ENCODE measurements at regions not wholly inside any gene's neighbourhood (a gene's known extent, or its start where the extent isn't known, plus 50 kb on each side); places are given as distances from the start of the nearest gene placed in this dataset.

DNA sequence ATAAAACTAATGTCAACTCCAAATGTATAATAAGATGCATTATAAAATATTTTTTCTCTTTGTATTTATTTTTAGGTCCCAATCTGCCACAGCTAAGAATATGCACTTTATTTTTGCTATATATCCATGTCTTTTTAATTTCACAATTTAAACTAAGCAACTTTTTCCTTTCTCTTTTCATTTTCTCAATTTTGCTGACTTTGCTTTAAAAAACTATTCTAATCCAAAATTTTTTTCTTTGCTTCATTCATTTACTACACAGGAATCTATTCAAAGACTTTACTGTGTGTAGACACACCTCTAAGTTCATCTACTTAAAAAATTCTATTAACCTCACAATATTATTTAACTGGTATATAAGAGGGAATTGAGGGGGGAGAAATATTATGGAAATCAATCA is 201.9 kb downstream of the ADGRA3 start:
- intact Hi-C loops (cut with micrococcal nuclease; ENCODE audit: unreplicated experiment), result no loop called here
- H3K27ac ChIP-seq (ENCODE audit: low read depth, low read length, poor library complexity, severe bottlenecking), result no peak overlapping the region
- no peak overlapping the region for H3K4me3 ChIP-seq (ENCODE audit: low read depth, low read length, poor library complexity, severe bottlenecking)
- CTCF ChIA-PET, result no interaction called here
- no TSS peak for BruUV-seq (replicated peaks)
- no peaks in the 10 kb centered on the region for H3K4me1 ChIP-seq (ENCODE audit: insufficient read depth, low read length, poor library complexity, severe bottlenecking)
- H3K36me3 ChIP-seq (ENCODE audit: insufficient read depth, low read length, poor library complexity, severe bottlenecking), result no peaks in the 10 kb centered on the region
- no peak for DNase-seq (ENCODE audit: low spot score)
- TF ChIP-seq, protein P1, sequence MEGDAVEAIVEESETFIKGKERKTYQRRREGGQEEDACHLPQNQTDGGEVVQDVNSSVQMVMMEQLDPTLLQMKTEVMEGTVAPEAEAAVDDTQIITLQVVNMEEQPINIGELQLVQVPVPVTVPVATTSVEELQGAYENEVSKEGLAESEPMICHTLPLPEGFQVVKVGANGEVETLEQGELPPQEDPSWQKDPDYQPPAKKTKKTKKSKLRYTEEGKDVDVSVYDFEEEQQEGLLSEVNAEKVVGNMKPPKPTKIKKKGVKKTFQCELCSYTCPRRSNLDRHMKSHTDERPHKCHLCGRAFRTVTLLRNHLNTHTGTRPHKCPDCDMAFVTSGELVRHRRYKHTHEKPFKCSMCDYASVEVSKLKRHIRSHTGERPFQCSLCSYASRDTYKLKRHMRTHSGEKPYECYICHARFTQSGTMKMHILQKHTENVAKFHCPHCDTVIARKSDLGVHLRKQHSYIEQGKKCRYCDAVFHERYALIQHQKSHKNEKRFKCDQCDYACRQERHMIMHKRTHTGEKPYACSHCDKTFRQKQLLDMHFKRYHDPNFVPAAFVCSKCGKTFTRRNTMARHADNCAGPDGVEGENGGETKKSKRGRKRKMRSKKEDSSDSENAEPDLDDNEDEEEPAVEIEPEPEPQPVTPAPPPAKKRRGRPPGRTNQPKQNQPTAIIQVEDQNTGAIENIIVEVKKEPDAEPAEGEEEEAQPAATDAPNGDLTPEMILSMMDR (conservative IDR thresholded peaks at IDR 0.05; ENCODE audit: low read depth, low read length), result no peak
- TF ChIP-seq EZH2 (IDR thresholded peaks at IDR 0.05; ENCODE audit: borderline replicate concordance, low read depth, low read length, poor library complexity, severe bottlenecking), result no peak
- POLR2A ChIA-PET (ENCODE audit: low non-redundant PET), result no interaction called here
- no peaks in the 10 kb centered on the region for H3K27me3 ChIP-seq (replicated peaks; ENCODE audit: insufficient read depth, low read depth, low read length, poor library complexity)
- no peaks in the 10 kb centered on the region for H3K9me3 ChIP-seq (ENCODE audit: low read depth, low read length, poor library complexity, severe bottlenecking)

DNA sequence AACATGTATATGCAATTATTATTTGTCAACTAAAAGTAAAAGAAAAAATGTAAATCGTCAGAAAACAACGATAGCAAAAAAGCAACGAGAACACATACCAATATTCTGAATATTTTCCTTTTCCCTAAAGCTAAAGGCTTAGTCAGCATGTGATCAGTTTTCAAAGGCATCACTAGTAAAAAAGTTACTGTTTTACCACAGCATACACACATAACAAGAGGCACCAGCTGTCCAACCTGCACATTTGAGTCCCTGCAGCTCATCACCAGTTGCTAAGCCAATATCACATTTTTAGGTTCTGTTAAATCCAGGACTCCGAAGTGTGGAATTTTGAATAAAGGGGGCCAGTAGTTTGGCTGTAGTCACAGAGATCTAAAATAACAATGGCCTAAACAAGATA is 203.8 kb downstream of the ADGRA3 start:
- CTCF ChIA-PET, result no interaction called here

DNA sequence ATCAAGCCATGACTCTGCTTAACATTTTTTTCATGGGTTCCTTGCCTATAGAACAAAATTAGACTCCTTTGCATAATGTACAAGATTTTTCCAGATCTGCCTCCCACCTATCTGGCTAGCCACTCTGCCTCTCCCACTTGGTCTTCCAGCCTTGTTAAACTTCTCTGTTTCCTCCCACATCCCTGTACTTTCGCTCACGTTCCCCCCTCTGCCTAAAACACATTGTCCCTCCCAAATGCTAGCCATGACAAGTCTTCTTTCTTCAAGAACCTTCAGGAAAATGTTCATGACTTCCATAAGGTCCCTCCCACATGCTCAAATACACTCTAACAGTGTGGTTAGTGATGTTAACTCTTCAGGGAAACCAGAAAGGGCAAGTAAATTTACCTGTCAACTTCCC is 214.6 kb downstream of the ADGRA3 start:
- ChIA-PET CTCF (no interaction called here), POLR2A (ENCODE audit: low non-redundant PET) (no interaction called here)
- intact Hi-C loops (cut with micrococcal nuclease; ENCODE audit: unreplicated experiment), result no loop called here
- no peaks in the 10 kb centered on the region for H3K4me1 ChIP-seq (ENCODE audit: insufficient read depth, low read length, poor library complexity, severe bottlenecking)
- H3K4me3 ChIP-seq (ENCODE audit: low read depth, low read length, poor library complexity, severe bottlenecking), result no peak overlapping the region
- TF ChIP-seq, protein P1 (conservative IDR thresholded peaks at IDR 0.05; ENCODE audit: low read depth, low read length), result no peak
- TF ChIP-seq EZH2 (IDR thresholded peaks at IDR 0.05; ENCODE audit: borderline replicate concordance, low read depth, low read length, poor library complexity, severe bottlenecking), result no peak
- H3K27me3 ChIP-seq (replicated peaks; ENCODE audit: insufficient read depth, low read depth, low read length, poor library complexity), result no peaks in the 10 kb centered on the region
- no peaks in the 10 kb centered on the region for H3K9me3 ChIP-seq (ENCODE audit: low read depth, low read length, poor library complexity, severe bottlenecking)
- no TSS peak for BruUV-seq (replicated peaks)
- H3K27ac ChIP-seq (ENCODE audit: low read depth, low read length, poor library complexity, severe bottlenecking), result no peak overlapping the region
- no peaks in the 10 kb centered on the region for H3K36me3 ChIP-seq (ENCODE audit: insufficient read depth, low read length, poor library complexity, severe bottlenecking)
- DNase-seq (ENCODE audit: low spot score), result no peak

More for the DNA sequence above, 203.8 kb downstream of the ADGRA3 start:
- no peaks in the 10 kb centered on the region for H3K4me1 ChIP-seq (ENCODE audit: insufficient read depth, low read length, poor library complexity, severe bottlenecking)
- no peaks in the 10 kb centered on the region for H3K27me3 ChIP-seq (replicated peaks; ENCODE audit: insufficient read depth, low read depth, low read length, poor library complexity)
- BruUV-seq (replicated peaks), result no TSS peak
- no peak overlapping the region for H3K27ac ChIP-seq (ENCODE audit: low read depth, low read length, poor library complexity, severe bottlenecking)
- no peaks in the 10 kb centered on the region for H3K36me3 ChIP-seq (ENCODE audit: insufficient read depth, low read length, poor library complexity, severe bottlenecking)
- POLR2A ChIA-PET (ENCODE audit: low non-redundant PET), result no interaction called here
- intact Hi-C loops (cut with micrococcal nuclease; ENCODE audit: unreplicated experiment), result no loop called here
- H3K9me3 ChIP-seq (ENCODE audit: low read depth, low read length, poor library complexity, severe bottlenecking), result no peaks in the 10 kb centered on the region
- no peak overlapping the region for H3K4me3 ChIP-seq (ENCODE audit: low read depth, low read length, poor library complexity, severe bottlenecking)
- TF ChIP-seq, protein P1 (conservative IDR thresholded peaks at IDR 0.05; ENCODE audit: low read depth, low read length), result no peak
- TF ChIP-seq EZH2 (IDR thresholded peaks at IDR 0.05; ENCODE audit: borderline replicate concordance, low read depth, low read length, poor library complexity, severe bottlenecking), result no peak
- no peak for DNase-seq (ENCODE audit: low spot score)
